ENCODE measurements at regions not wholly inside any gene's neighbourhood (a gene's known extent, or its start where the extent isn't known, plus 50 kb on each side); places are given as distances from the start of the nearest gene placed in this dataset.
"Not testable (repeated sequence)": the region's sequence is repeated elsewhere in the genome, so short reads cannot be mapped to it uniquely, and the experiment has no call there.

DNA sequence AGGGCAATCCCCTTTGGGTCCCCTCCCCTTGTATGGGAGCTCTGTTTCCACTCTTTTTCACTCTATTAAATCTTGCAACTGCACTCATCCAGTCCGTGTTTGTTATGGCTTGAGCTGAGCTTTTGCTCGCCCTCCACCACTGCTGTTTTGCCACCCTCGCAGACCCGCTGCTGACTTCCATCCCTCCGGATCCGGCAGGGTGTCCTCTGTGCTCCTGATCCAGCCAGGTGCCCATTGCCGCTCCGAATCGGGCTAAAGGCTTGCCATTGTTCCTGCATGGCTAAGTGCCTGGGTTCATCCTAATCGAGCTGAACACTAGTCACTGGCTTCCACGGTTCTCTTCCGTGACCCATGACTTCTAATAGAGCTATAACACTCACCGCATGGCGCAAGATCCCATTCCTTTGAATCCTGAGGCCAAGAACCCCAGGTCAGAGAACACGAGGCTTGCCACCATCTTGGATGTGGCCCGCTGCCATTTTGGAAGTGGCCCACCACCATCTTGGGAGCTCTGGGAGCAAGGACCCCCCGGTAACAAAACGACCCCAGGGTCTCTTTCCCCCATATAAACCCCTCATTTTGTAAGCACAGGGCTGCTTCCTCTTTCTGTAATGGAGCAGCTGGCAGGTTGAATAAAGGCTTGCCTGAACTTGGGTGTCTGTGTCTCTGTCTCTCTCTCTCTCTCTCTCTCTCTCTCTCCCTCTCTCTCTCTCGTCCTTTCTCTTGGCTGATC lies 1166.2 kb downstream of the TAF11L14 start:
- Histone ChIP-seq H3K27me3 (ENCODE audit: control insufficient read depth, insufficient read depth, low read length) (no peaks in the 10 kb centered on the region), H3K79me2 (no peaks in the 10 kb centered on the region), H3K9ac (no peak overlapping the region), H3K9me3 (ENCODE audit: control insufficient read depth, low read length) (no peaks in the 10 kb centered on the region), H3K36me3 (ENCODE audit: control insufficient read depth, insufficient read depth, low read length) (no peaks in the 10 kb centered on the region), H3K4me2 (ENCODE audit: low read length) (no peak overlapping the region), H3K4me3 (ENCODE audit: low read depth, low read length) (no peak overlapping the region), H3K4me1 (no peaks in the 10 kb centered on the region), H3K27ac (no peak overlapping the region), H2AFZ (no peak overlapping the region)
- TF ChIP-seq, protein P1, sequence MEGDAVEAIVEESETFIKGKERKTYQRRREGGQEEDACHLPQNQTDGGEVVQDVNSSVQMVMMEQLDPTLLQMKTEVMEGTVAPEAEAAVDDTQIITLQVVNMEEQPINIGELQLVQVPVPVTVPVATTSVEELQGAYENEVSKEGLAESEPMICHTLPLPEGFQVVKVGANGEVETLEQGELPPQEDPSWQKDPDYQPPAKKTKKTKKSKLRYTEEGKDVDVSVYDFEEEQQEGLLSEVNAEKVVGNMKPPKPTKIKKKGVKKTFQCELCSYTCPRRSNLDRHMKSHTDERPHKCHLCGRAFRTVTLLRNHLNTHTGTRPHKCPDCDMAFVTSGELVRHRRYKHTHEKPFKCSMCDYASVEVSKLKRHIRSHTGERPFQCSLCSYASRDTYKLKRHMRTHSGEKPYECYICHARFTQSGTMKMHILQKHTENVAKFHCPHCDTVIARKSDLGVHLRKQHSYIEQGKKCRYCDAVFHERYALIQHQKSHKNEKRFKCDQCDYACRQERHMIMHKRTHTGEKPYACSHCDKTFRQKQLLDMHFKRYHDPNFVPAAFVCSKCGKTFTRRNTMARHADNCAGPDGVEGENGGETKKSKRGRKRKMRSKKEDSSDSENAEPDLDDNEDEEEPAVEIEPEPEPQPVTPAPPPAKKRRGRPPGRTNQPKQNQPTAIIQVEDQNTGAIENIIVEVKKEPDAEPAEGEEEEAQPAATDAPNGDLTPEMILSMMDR (IDR thresholded peaks at IDR 0.05): no peak

DNA sequence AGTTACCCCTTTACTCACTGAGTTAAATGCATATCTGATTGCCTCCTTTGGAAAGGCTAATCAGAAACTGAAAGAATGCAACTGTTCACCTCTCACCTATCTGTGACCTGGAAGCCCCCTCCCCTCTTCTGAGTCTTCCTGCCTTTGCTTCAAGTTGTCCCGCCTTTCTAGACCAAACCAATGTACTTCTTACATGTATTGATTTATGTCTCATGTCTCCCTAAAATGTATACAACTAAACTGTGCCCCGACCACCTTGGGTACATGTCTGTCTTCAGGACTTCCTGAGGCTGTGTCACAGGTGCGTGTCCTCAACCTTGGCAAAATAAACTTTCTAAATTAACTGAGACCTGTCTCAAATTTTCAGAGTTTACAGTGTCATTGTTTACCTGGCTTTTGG lies 1167.2 kb downstream of the TAF11L14 start:
- not testable (repeated sequence) for H3K4me2 ChIP-seq (ENCODE audit: low read length); H2AFZ ChIP-seq; H3K36me3 ChIP-seq (ENCODE audit: control insufficient read depth, insufficient read depth, low read length); H3K27ac ChIP-seq; H3K27me3 ChIP-seq (ENCODE audit: control insufficient read depth, insufficient read depth, low read length); H3K4me3 ChIP-seq (ENCODE audit: low read depth, low read length); H3K79me2 ChIP-seq; H3K9me3 ChIP-seq (ENCODE audit: control insufficient read depth, low read length); H3K4me1 ChIP-seq; H3K9ac ChIP-seq

DNA sequence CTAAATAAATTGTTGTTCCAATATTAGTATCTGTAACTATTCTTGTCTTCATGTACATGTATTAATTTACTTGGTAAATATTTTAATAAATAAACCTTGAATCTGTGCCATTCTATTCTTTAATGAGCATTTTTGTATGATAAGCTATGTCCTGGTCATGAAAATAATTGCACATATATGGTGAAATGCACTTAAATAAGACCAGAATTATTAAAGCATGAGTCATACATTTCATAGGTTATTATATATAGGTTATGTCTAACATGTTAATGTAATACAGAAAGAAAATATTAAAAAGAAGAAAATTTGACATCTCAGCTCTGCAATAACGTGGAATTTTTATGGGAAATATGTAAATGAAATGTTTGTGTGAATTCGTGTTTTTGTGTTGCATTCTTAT lies 1168.1 kb downstream of the TAF11L14 start:
- Histone ChIP-seq H3K9me3 (ENCODE audit: control insufficient read depth, low read length) (no peaks in the 10 kb centered on the region), H3K9ac (no peak overlapping the region), H3K27ac (no peak overlapping the region), H3K36me3 (ENCODE audit: control insufficient read depth, insufficient read depth, low read length) (no peaks in the 10 kb centered on the region), H3K4me1 (no peaks in the 10 kb centered on the region), H3K4me2 (ENCODE audit: low read length) (no peak overlapping the region), H2AFZ (no peak overlapping the region), H3K79me2 (no peaks in the 10 kb centered on the region), H3K4me3 (ENCODE audit: low read depth, low read length) (no peak overlapping the region), H3K27me3 (ENCODE audit: control insufficient read depth, insufficient read depth, low read length) (no peaks in the 10 kb centered on the region)
- TF ChIP-seq, protein P1 (IDR thresholded peaks at IDR 0.05): no peak

DNA sequence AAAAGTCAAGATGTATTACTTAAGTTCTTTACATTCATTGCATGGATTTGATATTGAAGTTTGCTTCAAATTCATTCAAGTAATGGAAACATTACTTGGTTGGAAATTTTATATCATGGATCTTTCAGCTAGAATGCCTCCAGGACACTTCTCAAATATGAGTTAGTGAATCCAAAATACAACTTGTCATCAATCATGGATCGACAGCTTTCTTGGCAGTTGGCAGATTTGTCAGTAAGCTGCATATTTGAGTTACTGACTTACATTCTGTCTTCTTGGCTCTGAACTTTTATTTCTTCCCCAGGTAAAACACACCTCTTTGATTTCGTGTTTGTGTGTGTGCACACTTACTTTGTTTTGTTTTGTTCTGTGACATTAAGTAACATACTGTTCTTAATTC lies 1171.1 kb downstream of the TAF11L14 start:
- H3K27me3 ChIP-seq (ENCODE audit: control insufficient read depth, insufficient read depth, low read length): no peaks in the 10 kb centered on the region
- TF ChIP-seq, protein P1 (IDR thresholded peaks at IDR 0.05): no peak
- no peak overlapping the region for H3K4me2 ChIP-seq (ENCODE audit: low read length)
- no peaks in the 10 kb centered on the region for H3K36me3 ChIP-seq (ENCODE audit: control insufficient read depth, insufficient read depth, low read length)
- H3K79me2 ChIP-seq: no peaks in the 10 kb centered on the region
- no peaks in the 10 kb centered on the region for H3K4me1 ChIP-seq
- H2AFZ ChIP-seq: no peak overlapping the region
- H3K9me3 ChIP-seq (ENCODE audit: control insufficient read depth, low read length): no peaks in the 10 kb centered on the region
- H3K9ac ChIP-seq: no peak overlapping the region
- no peak overlapping the region for H3K4me3 ChIP-seq (ENCODE audit: low read depth, low read length)
- no peak overlapping the region for H3K27ac ChIP-seq

DNA sequence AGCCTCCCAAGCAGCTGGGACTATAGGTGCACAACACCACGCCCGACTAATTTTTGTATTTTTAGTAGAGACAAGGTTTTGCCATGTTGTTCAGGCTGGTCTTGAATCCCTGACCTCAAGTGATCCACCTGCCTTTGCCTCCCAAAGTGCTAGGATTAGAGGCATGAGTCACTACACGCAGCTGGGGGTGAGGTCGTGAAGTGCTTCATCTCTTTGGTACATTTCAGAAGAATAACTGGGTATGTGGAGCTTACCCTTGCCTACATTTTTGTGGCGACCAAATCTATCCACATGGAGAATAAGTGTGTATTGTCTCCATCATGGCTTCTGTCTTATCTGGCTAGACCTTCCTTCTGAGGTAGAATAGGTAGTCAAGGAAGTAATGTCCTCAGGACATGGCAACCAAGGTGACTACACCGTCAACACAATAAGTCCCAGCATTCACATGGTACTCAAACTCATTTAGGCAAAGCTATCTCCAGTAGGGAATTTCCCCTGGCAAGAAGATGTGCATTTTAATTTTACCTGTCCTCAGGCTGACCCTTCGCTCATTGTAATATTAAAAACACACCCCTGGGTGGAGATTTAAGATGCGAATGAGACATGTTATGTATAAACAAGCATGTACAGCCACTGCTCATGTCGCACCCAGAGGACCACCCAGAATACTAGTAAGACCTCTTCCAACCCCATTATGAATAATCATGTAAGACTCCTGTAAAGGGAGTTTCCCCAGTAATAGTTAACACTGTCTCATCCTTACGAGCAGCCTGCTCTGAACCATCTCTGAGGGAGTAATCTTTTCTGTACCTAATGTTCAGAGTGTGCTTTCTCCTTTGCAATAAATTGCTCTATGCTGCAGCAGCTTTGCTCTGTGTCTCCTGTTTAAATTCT lies 1173.2 kb downstream of the TAF11L14 start:
- Histone ChIP-seq H3K9ac (no peak overlapping the region), H3K36me3 (ENCODE audit: control insufficient read depth, insufficient read depth, low read length) (no peaks in the 10 kb centered on the region), H3K27me3 (ENCODE audit: control insufficient read depth, insufficient read depth, low read length) (no peaks in the 10 kb centered on the region), H3K9me3 (ENCODE audit: control insufficient read depth, low read length) (no peaks in the 10 kb centered on the region), H3K4me3 (ENCODE audit: low read depth, low read length) (no peak overlapping the region), H3K4me1 (no peaks in the 10 kb centered on the region), H3K4me2 (ENCODE audit: low read length) (no peak overlapping the region), H2AFZ (no peak overlapping the region), H3K79me2 (no peaks in the 10 kb centered on the region), H3K27ac (no peak overlapping the region)
- TF ChIP-seq, protein P1 (IDR thresholded peaks at IDR 0.05): no peak
